ENCODE measurements at regions not wholly inside any gene's neighbourhood (a gene's known extent, or its start where the extent isn't known, plus 50 kb on each side); places are given as distances from the start of the nearest gene placed in this dataset.

DNA sequence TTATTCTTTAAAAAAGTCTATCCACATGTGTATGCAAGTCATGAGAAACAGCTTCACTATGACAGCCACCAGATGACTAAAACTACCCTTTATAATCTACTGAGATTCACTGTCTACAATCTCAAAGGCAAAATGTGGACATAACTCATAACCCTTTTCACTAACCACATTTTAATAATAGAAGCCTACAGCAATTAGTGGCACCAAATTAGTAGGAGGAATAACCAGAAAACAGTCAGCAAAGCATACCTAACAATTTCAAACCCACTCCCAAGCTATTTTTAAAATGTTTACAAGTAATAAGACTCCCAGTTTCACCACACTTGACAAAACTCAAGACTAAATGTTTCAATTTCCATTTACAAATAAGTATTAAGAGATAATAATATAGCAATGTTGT lies 442.9 kb downstream of the PTPRC start:
- no peak for TF ChIP-seq TAF1 (IDR thresholded peaks at IDR 0.05; ENCODE audit: borderline replicate concordance, insufficient read depth, low read length)
- no peak for TF ChIP-seq POLR2AphosphoS5 (IDR thresholded peaks at IDR 0.05; ENCODE audit: low read depth, low read length)
- no peak for TF ChIP-seq SIN3A (IDR thresholded peaks at IDR 0.05; ENCODE audit: borderline replicate concordance, insufficient read depth, low read length)

Measured in PFSK-1 (cell line).